ENCODE measurements at regions not wholly inside any gene's neighbourhood (a gene's known extent, or its start where the extent isn't known, plus 50 kb on each side); places are given as distances from the start of the nearest gene placed in this dataset.
"Not testable (repeated sequence)": the region's sequence is repeated elsewhere in the genome, so short reads cannot be mapped to it uniquely, and the experiment has no call there.

GRCh38 chr2:60213865-60214625 lies 339.4 kb downstream of the BCL11A start:
- Histone ChIP-seq H3K9me3 (ENCODE audit: control insufficient read depth in 3 of 3, low read length in 3 of 3) (no peaks in the 10 kb centered on the region), H3K36me3 (ENCODE audit: control insufficient read depth in 3 of 3, insufficient read depth in 3 of 3, low read length in 3 of 3) (no peaks in the 10 kb centered on the region), H3K27ac (ENCODE audit: low read depth, low read length) (no peak overlapping the region), H3K4me3 (ENCODE audit: low read length in 3 of 3) (no peak overlapping the region), H3K27me3 (ENCODE audit: control insufficient read depth in 3 of 3, insufficient read depth in 3 of 3, low read length in 3 of 3) (no peaks in the 10 kb centered on the region), H3K9ac (ENCODE audit: low read depth in 1 of 3, low read length in 3 of 3) (no peak overlapping the region), H3K4me1 (ENCODE audit: control insufficient read depth in 3 of 3, insufficient read depth in 3 of 3, low read length in 3 of 3) (peaks cover 0 to 5% (median 4%) of the 10 kb centered on the region in 3 donors)

- no peak overlapping the region for H3K27ac ChIP-seq (ENCODE audit: low read depth, low read length)
- H3K36me3 ChIP-seq (ENCODE audit: control insufficient read depth in 3 of 3, insufficient read depth in 3 of 3, low read length in 3 of 3), result no peaks in the 10 kb centered on the region
- H3K4me1 ChIP-seq (ENCODE audit: control insufficient read depth in 3 of 3, insufficient read depth in 3 of 3, low read length in 3 of 3), result peaks cover 0 to 5% (median 4%) of the 10 kb centered on the region in 3 donors
- H3K4me3 ChIP-seq (ENCODE audit: low read length in 3 of 3), result no peak overlapping the region
- H3K9me3 ChIP-seq (ENCODE audit: control insufficient read depth in 3 of 3, low read length in 3 of 3), result no peaks in the 10 kb centered on the region
- no peaks in the 10 kb centered on the region for H3K27me3 ChIP-seq (ENCODE audit: control insufficient read depth in 3 of 3, insufficient read depth in 3 of 3, low read length in 3 of 3)
- no peak overlapping the region for H3K9ac ChIP-seq (ENCODE audit: low read depth in 1 of 3, low read length in 3 of 3)
Observed at GRCh38 chr2:60212181-60212945, 341.1 kb downstream of the BCL11A start.

GRCh38 chr2:60189006-60189405 lies 364.4 kb downstream of the BCL11A start:
- not testable (repeated sequence) for H3K9me3 ChIP-seq (ENCODE audit: control insufficient read depth in 3 of 3, low read length in 3 of 3); H3K4me1 ChIP-seq (ENCODE audit: control insufficient read depth in 3 of 3, insufficient read depth in 3 of 3, low read length in 3 of 3); H3K27ac ChIP-seq (ENCODE audit: low read depth, low read length); H3K36me3 ChIP-seq (ENCODE audit: control insufficient read depth in 3 of 3, insufficient read depth in 3 of 3, low read length in 3 of 3); H3K9ac ChIP-seq (ENCODE audit: low read depth in 1 of 3, low read length in 3 of 3); H3K27me3 ChIP-seq (ENCODE audit: control insufficient read depth in 3 of 3, insufficient read depth in 3 of 3, low read length in 3 of 3); H3K4me3 ChIP-seq (ENCODE audit: low read length in 3 of 3)

GRCh38 chr2:60175290-60175689 lies 378.2 kb downstream of the BCL11A start:
- H3K9me3 ChIP-seq (ENCODE audit: control insufficient read depth in 3 of 3, low read length in 3 of 3), result peaks cover 0 to 2% (median 0%) of the 10 kb centered on the region in 3 donors
- no peak overlapping the region for H3K9ac ChIP-seq (ENCODE audit: low read depth in 1 of 3, low read length in 3 of 3)
- no peak overlapping the region for H3K4me3 ChIP-seq (ENCODE audit: low read length in 3 of 3)
- peaks cover 0 to 4% (median 0%) of the 10 kb centered on the region in 3 donors for H3K27me3 ChIP-seq (ENCODE audit: control insufficient read depth in 3 of 3, insufficient read depth in 3 of 3, low read length in 3 of 3)
- no peaks in the 10 kb centered on the region for H3K36me3 ChIP-seq (ENCODE audit: control insufficient read depth in 3 of 3, insufficient read depth in 3 of 3, low read length in 3 of 3)
- H3K4me1 ChIP-seq (ENCODE audit: control insufficient read depth in 3 of 3, insufficient read depth in 3 of 3, low read length in 3 of 3), result no peaks in the 10 kb centered on the region
- no peak overlapping the region for H3K27ac ChIP-seq (ENCODE audit: low read depth, low read length)

GRCh38 chr2:60174146-60174545 lies 379.3 kb downstream of the BCL11A start:
- no peaks in the 10 kb centered on the region for H3K36me3 ChIP-seq (ENCODE audit: control insufficient read depth in 3 of 3, insufficient read depth in 3 of 3, low read length in 3 of 3)
- H3K9me3 ChIP-seq (ENCODE audit: control insufficient read depth in 3 of 3, low read length in 3 of 3), result peaks cover 0 to 2% (median 0%) of the 10 kb centered on the region in 3 donors
- no peaks in the 10 kb centered on the region for H3K4me1 ChIP-seq (ENCODE audit: control insufficient read depth in 3 of 3, insufficient read depth in 3 of 3, low read length in 3 of 3)
- H3K27ac ChIP-seq (ENCODE audit: low read depth, low read length), result no peak overlapping the region
- H3K27me3 ChIP-seq (ENCODE audit: control insufficient read depth in 3 of 3, insufficient read depth in 3 of 3, low read length in 3 of 3), result peaks cover 0 to 4% (median 0%) of the 10 kb centered on the region in 3 donors
- no peak overlapping the region for H3K9ac ChIP-seq (ENCODE audit: low read depth in 1 of 3, low read length in 3 of 3)
- no peak overlapping the region for H3K4me3 ChIP-seq (ENCODE audit: low read length in 3 of 3)

GRCh38 chr2:60172801-60173200 lies 380.7 kb downstream of the BCL11A start:
- Histone ChIP-seq H3K9me3 (ENCODE audit: control insufficient read depth in 3 of 3, low read length in 3 of 3) (peaks cover 0 to 2% (median 0%) of the 10 kb centered on the region in 3 donors), H3K4me3 (ENCODE audit: low read length in 3 of 3) (no peak overlapping the region), H3K36me3 (ENCODE audit: control insufficient read depth in 3 of 3, insufficient read depth in 3 of 3, low read length in 3 of 3) (no peaks in the 10 kb centered on the region), H3K27ac (ENCODE audit: low read depth, low read length) (no peak overlapping the region), H3K27me3 (ENCODE audit: control insufficient read depth in 3 of 3, insufficient read depth in 3 of 3, low read length in 3 of 3) (peaks cover 0 to 4% (median 0%) of the 10 kb centered on the region in 3 donors), H3K9ac (ENCODE audit: low read depth in 1 of 3, low read length in 3 of 3) (no peak overlapping the region), H3K4me1 (ENCODE audit: control insufficient read depth in 3 of 3, insufficient read depth in 3 of 3, low read length in 3 of 3) (no peaks in the 10 kb centered on the region)

- Histone ChIP-seq H3K9me3 (ENCODE audit: control insufficient read depth in 3 of 3, low read length in 3 of 3) (no peaks in the 10 kb centered on the region), H3K4me3 (ENCODE audit: low read length in 3 of 3) (no peak overlapping the region), H3K9ac (ENCODE audit: low read depth in 1 of 3, low read length in 3 of 3) (no peak overlapping the region), H3K27ac (ENCODE audit: low read depth, low read length) (no peak overlapping the region), H3K36me3 (ENCODE audit: control insufficient read depth in 3 of 3, insufficient read depth in 3 of 3, low read length in 3 of 3) (no peaks in the 10 kb centered on the region), H3K4me1 (ENCODE audit: control insufficient read depth in 3 of 3, insufficient read depth in 3 of 3, low read length in 3 of 3) (no peaks in the 10 kb centered on the region), H3K27me3 (ENCODE audit: control insufficient read depth in 3 of 3, insufficient read depth in 3 of 3, low read length in 3 of 3) (no peaks in the 10 kb centered on the region)
Observed at GRCh38 chr2:60170272-60170671, 383.2 kb downstream of the BCL11A start.

DNA sequence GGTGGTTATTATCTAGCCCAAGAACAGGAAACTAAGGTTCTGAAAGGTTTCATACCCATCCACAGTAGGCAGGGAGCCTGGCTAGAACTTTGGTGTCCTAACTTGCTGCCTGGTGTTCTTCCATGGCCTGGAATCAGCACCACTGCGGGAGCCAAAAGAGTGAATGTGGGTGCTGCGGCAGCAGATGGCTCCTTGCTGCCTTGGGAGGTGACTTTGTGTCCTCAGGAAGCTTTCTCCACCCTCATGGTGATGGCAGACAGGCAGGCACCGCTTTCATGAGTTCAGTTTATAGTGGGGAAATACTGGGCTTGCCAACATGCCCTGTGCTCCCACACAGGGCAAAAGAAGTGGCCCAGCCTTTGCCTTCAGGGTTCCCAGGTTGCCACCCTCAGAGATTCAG lies 385.2 kb downstream of the BCL11A start:
- no peak overlapping the region for H3K27ac ChIP-seq (ENCODE audit: low read depth, low read length)
- H3K9ac ChIP-seq (ENCODE audit: low read depth in 1 of 3, low read length in 3 of 3), result no peak overlapping the region
- no peak overlapping the region for H3K4me3 ChIP-seq (ENCODE audit: low read length in 3 of 3)
- H3K36me3 ChIP-seq (ENCODE audit: control insufficient read depth in 3 of 3, insufficient read depth in 3 of 3, low read length in 3 of 3), result no peaks in the 10 kb centered on the region
- no peaks in the 10 kb centered on the region for H3K4me1 ChIP-seq (ENCODE audit: control insufficient read depth in 3 of 3, insufficient read depth in 3 of 3, low read length in 3 of 3)
- no peaks in the 10 kb centered on the region for H3K9me3 ChIP-seq (ENCODE audit: control insufficient read depth in 3 of 3, low read length in 3 of 3)
- no peaks in the 10 kb centered on the region for H3K27me3 ChIP-seq (ENCODE audit: control insufficient read depth in 3 of 3, insufficient read depth in 3 of 3, low read length in 3 of 3)

- Histone ChIP-seq H3K4me3 (ENCODE audit: low read length in 3 of 3) (no peak overlapping the region), H3K4me1 (ENCODE audit: control insufficient read depth in 3 of 3, insufficient read depth in 3 of 3, low read length in 3 of 3) (no peaks in the 10 kb centered on the region), H3K9ac (ENCODE audit: low read depth in 1 of 3, low read length in 3 of 3) (no peak overlapping the region), H3K27ac (ENCODE audit: low read depth, low read length) (no peak overlapping the region), H3K36me3 (ENCODE audit: control insufficient read depth in 3 of 3, insufficient read depth in 3 of 3, low read length in 3 of 3) (no peaks in the 10 kb centered on the region), H3K27me3 (ENCODE audit: control insufficient read depth in 3 of 3, insufficient read depth in 3 of 3, low read length in 3 of 3) (no peaks in the 10 kb centered on the region), H3K9me3 (ENCODE audit: control insufficient read depth in 3 of 3, low read length in 3 of 3) (no peaks in the 10 kb centered on the region)
Observed at GRCh38 chr2:60167089-60167488, 386.4 kb downstream of the BCL11A start.

DNA sequence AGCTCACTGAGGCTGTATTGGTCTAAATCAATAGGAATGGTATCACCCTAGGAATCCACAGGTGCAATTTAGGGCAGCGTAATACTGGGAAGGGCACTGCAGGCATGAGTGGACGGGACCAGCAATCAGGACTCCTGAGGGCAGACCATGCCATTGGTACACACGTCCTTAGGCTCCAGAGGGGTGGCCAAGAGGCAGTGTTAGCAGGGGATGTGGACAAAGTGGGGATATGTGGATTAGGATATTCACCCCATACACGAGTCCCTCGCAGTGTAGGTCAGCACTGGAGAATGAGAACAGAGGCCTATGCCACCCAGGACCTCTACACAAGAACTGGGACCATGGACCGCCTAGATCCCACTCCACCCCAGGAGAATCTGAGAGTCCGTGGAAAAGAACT lies 389.8 kb downstream of the BCL11A start:
- Histone ChIP-seq H3K27ac (ENCODE audit: low read depth, low read length) (no peak overlapping the region), H3K4me1 (ENCODE audit: control insufficient read depth in 3 of 3, insufficient read depth in 3 of 3, low read length in 3 of 3) (no peaks in the 10 kb centered on the region), H3K4me3 (ENCODE audit: low read length in 3 of 3) (no peak overlapping the region), H3K9me3 (ENCODE audit: control insufficient read depth in 3 of 3, low read length in 3 of 3) (no peaks in the 10 kb centered on the region), H3K27me3 (ENCODE audit: control insufficient read depth in 3 of 3, insufficient read depth in 3 of 3, low read length in 3 of 3) (no peaks in the 10 kb centered on the region), H3K36me3 (ENCODE audit: control insufficient read depth in 3 of 3, insufficient read depth in 3 of 3, low read length in 3 of 3) (no peaks in the 10 kb centered on the region), H3K9ac (ENCODE audit: low read depth in 1 of 3, low read length in 3 of 3) (no peak overlapping the region)

Data from skeletal muscle tissue (tissue), 3 donors.